K562 (cell line): ENCODE measurements at regions not wholly inside any gene's neighbourhood (a gene's known extent, or its start where the extent isn't known, plus 50 kb on each side); places are given as distances from the start of the nearest gene placed in this dataset.

Experiments
- KLF16 ChIP-seq: IDR thresholded peaks from 2 replicates; pipeline ENCODE4 v1.6.1; 2016; ENCODE audit warnings: antibody characterized with exemption
- PYGO2 ChIP-seq: fragments of 450-650 bp; IDR thresholded peaks from 2 replicates; pipeline ENCODE4 v1.6.1; 2016; ENCODE audit warnings: mild to moderate bottlenecking, missing genetic modification characterization, moderate library complexity, missing compliant biosample characterization
- TF ChIP-seq, protein P1 (sequence below), 2 experiments: fragments of 450-650 bp; IDR thresholded peaks; 2 replicates each; pipeline ENCODE4 v1.6.1; 2016; ENCODE audit warnings: mild to moderate bottlenecking in 2 of 2, borderline replicate concordance in 1 of 2, low read depth in 1 of 2, moderate library complexity in 1 of 2
- TF ChIP-seq, protein P2 (sequence below), 2 experiments: fragments of 200-800 bp in 1 of 2; sonication (Bioruptor generic) in 1 of 2; sonication (generic) in 1 of 2; formaldehyde crosslinking in 1 of 2; IDR thresholded peaks in 1 of 2; conservative IDR thresholded peaks in 1 of 2; 2 replicates each; pipeline versions ENCODE4 v1.5.0 to v1.6.1; 2016 to 2020; ENCODE audit warnings: missing compliant biosample characterization in 1 of 2, missing genetic modification characterization in 1 of 2, missing genetic modification reagents in 1 of 2
- TF ChIP-seq, protein P3 (sequence below): fragments of 150-350 bp; IDR thresholded peaks from 2 replicates; pipeline ENCODE4 v1.6.1; 2014; ENCODE audit warnings: low read depth, mild to moderate bottlenecking, low read length, borderline replicate concordance

DNA sequence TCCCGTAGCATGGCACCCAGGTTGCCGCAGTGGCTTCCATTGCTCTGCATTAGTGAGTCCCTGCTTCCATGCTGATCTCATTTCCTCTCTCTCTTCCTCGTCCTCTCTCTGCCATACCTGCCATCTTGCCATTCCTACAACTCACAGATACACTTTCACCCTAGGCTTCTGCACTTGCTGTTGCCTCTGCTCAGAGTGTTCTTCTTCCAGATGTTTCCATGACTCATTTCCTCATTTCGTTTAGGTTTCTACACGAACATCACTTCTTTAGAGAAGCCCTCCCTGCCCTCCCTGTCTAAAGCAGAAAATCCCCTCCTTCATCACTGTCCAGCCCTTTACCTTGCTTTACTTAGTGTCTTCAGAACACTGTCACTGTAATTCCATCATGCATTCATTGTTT lies 115.2 kb upstream of the WWC1 start (continued):
- TF ChIP-seq, protein P1, sequence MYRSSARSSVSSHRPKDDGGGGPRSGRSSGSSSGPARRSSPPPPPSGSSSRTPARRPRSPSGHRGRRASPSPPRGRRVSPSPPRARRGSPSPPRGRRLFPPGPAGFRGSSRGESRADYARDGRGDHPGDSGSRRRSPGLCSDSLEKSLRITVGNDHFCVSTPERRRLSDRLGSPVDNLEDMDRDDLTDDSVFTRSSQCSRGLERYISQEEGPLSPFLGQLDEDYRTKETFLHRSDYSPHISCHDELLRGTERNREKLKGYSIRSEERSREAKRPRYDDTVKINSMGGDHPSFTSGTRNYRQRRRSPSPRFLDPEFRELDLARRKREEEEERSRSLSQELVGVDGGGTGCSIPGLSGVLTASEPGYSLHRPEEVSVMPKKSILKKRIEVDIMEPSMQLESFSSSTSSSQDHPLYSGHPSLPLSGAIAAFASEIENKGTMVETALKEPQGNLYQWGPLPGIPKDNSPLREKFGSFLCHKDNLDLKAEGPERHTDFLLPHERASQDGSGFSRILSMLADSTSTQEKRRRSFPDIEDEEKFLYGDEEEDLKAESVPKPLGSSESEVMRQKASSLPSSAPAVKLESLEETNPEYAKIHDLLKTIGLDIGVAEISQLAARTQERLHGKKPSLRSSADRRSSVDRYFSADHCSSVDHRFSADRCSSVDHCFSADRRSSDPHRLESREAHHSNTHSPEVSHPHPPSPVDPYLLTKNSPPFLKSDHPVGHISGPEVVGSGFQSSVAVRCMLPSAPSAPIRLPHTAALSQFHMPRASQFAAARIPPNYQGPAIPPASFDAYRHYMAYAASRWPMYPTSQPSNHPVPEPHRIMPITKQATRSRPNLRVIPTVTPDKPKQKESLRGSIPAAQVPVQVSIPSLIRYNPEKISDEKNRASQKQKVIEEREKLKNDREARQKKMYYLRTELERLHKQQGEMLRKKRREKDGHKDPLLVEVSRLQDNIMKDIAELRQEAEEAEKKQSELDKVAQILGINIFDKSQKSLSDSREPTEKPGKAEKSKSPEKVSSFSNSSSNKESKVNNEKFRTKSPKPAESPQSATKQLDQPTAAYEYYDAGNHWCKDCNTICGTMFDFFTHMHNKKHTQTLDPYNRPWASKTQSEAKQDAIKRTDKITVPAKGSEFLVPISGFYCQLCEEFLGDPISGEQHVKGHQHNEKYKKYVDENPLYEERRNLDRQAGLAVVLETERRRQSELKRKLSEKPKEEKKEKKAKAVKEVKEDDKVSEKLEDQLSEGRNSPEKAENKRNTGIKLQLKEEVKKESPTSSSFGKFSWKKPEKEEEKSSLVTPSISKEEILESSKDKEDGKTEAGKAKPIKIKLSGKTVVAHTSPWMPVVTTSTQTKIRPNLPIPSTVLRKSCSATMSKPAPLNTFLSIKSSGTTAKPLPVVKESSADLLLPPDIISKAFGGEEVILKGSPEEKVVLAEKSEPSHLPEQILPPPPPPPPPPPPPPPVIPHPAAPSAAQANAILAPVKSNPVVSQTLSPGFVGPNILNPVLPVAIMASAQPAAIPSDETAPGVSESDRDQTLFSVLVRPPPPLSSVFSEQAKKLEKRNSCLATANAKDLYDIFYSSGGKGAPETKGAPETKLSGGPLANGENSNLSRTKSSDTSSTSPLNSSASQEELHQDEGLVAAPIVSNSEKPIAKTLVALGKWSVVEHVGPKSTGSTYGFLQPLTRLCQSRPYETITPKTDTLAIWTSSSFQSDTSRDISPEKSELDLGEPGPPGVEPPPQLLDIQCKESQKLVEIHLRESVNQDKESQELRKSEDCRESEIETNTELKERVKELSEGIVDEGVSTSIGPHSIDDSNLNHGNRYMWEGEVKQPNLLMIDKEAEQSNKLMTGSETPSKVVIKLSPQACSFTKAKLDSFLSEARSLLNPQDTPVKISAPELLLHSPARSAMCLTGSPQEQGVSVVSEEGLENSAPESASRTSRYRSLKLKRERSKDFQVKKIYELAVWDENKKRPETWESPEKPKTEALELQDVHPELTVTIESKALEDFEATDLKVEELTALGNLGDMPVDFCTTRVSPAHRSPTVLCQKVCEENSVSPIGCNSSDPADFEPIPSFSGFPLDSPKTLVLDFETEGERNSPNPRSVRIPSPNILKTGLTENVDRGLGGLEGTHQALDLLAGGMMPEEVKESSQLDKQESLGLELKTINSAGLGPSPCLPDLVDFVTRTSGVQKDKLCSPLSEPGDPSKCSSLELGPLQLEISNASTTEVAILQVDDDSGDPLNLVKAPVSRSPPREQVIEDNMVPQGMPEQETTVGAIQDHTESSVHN (IDR thresholded peaks at IDR 0.05; ENCODE audit: borderline replicate concordance in 1 of 2, low read depth in 1 of 2), result no peak
- TF ChIP-seq, protein P2, sequence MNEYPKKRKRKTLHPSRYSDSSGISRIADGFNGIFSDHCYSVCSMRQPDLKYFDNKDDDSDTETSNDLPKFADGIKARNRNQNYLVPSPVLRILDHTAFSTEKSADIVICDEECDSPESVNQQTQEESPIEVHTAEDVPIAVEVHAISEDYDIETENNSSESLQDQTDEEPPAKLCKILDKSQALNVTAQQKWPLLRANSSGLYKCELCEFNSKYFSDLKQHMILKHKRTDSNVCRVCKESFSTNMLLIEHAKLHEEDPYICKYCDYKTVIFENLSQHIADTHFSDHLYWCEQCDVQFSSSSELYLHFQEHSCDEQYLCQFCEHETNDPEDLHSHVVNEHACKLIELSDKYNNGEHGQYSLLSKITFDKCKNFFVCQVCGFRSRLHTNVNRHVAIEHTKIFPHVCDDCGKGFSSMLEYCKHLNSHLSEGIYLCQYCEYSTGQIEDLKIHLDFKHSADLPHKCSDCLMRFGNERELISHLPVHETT (CRISPR knock-in tag; conservative IDR thresholded peaks at IDR 0.05 in 1 of 2, IDR thresholded peaks at IDR 0.05 in 1 of 2), result no peak
- TF ChIP-seq, protein P3, sequence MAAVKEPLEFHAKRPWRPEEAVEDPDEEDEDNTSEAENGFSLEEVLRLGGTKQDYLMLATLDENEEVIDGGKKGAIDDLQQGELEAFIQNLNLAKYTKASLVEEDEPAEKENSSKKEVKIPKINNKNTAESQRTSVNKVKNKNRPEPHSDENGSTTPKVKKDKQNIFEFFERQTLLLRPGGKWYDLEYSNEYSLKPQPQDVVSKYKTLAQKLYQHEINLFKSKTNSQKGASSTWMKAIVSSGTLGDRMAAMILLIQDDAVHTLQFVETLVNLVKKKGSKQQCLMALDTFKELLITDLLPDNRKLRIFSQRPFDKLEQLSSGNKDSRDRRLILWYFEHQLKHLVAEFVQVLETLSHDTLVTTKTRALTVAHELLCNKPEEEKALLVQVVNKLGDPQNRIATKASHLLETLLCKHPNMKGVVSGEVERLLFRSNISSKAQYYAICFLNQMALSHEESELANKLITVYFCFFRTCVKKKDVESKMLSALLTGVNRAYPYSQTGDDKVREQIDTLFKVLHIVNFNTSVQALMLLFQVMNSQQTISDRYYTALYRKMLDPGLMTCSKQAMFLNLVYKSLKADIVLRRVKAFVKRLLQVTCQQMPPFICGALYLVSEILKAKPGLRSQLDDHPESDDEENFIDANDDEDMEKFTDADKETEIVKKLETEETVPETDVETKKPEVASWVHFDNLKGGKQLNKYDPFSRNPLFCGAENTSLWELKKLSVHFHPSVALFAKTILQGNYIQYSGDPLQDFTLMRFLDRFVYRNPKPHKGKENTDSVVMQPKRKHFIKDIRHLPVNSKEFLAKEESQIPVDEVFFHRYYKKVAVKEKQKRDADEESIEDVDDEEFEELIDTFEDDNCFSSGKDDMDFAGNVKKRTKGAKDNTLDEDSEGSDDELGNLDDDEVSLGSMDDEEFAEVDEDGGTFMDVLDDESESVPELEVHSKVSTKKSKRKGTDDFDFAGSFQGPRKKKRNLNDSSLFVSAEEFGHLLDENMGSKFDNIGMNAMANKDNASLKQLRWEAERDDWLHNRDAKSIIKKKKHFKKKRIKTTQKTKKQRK, result no peak
- TF ChIP-seq PYGO2, result no peak
- no peak for TF ChIP-seq KLF16
